GM23338 (cell line): ENCODE measurements at regions not wholly inside any gene's neighbourhood (a gene's known extent, or its start where the extent isn't known, plus 50 kb on each side); places are given as distances from the start of the nearest gene placed in this dataset.

Experiments used
- CREB1 ChIP-seq: fragments of 250-450 bp; sonication (Bioruptor Pico); IDR thresholded peaks from 2 replicates; pipeline ENCODE4 v1.5.0; 2020; ENCODE audit warnings: low read depth, mild to moderate bottlenecking, moderate library complexity
- CTCF ChIP-seq, 2 experiments: fragments of 200-600 bp in 1 of 2; sonication (generic) in 1 of 2; conservative IDR thresholded peaks; 2 replicates each; pipeline versions ENCODE4 v1.5.1 to v1.6.1; 2016 to 2017; ENCODE audit warnings: antibody characterized with exemption in 2 of 2, low read depth in 2 of 2, mild to moderate bottlenecking in 2 of 2, moderate library complexity in 1 of 2
- ETS1 ChIP-seq: IDR thresholded peaks from 2 replicates; pipeline ENCODE4 v1.6.1; 2016; ENCODE audit warnings: antibody characterized with exemption
- EZH2 ChIP-seq: fragments of 200-600 bp; sonication (generic); IDR thresholded peaks from one replicate; pipeline ENCODE4 v1.8.0; 2017; ENCODE audit warnings: antibody characterized with exemption, mild to moderate bottlenecking, low read depth; ENCODE audit not compliant: unreplicated experiment
- EZH2phosphoT487 ChIP-seq: fragments of 200-600 bp; sonication (generic); IDR thresholded peaks from one replicate; pipeline ENCODE4 v1.8.1; 2018; ENCODE audit warnings: antibody characterized with exemption; ENCODE audit not compliant: unreplicated experiment
- JUNB ChIP-seq: IDR thresholded peaks from one replicate; pipeline ENCODE4 v1.6.1; 2016; ENCODE audit warnings: antibody characterized with exemption; ENCODE audit not compliant: unreplicated experiment
- POLR2AphosphoS5 ChIP-seq: IDR thresholded peaks from 2 replicates; pipeline ENCODE4 v1.6.1; 2016; ENCODE audit warnings: antibody characterized with exemption, low read depth
- REST ChIP-seq: IDR thresholded peaks from one replicate; pipeline ENCODE4 v1.6.1; 2018; ENCODE audit warnings: antibody characterized with exemption; ENCODE audit not compliant: unreplicated experiment
- ZNF462 ChIP-seq: fragments of 250-450 bp; sonication (Bioruptor Pico); IDR thresholded peaks from 2 replicates; pipeline ENCODE4 v1.5.0; 2020; ENCODE audit warnings: mild to moderate bottlenecking, moderate library complexity

- TF ChIP-seq CTCF (conservative IDR thresholded peaks at IDR 0.05; ENCODE audit: low read depth in 2 of 2), result no peak
- no peak for TF ChIP-seq ZNF462 (CRISPR knock-in tag)
- TF ChIP-seq EZH2phosphoT487, result no peak
- no peak for TF ChIP-seq ETS1
- no peak for TF ChIP-seq POLR2AphosphoS5
- TF ChIP-seq REST, result no peak
- TF ChIP-seq EZH2, result no peak
- no peak for TF ChIP-seq JUNB
- no peak for TF ChIP-seq CREB1
Measured at GRCh38 chr11:30710221-30710620, 124.1 kb upstream of the MPPED2 start.
